ENCODE measurements at regions not wholly inside any gene's neighbourhood (a gene's known extent, or its start where the extent isn't known, plus 50 kb on each side); places are given as distances from the start of the nearest gene placed in this dataset.
"Not testable (repeated sequence)": the region's sequence is repeated elsewhere in the genome, so short reads cannot be mapped to it uniquely, and the experiment has no call there.

- DNase-seq (ENCODE audit: low read depth in 3 of 3, low spot score in 2 of 3): no peak
Observed at GRCh38 chr5:39720136-39720535, 295.4 kb upstream of the DAB2 start.

GRCh38 chr5:39717176-39717897 is 292.6 kb upstream of the DAB2 start:
- no peak for DNase-seq (ENCODE audit: low read depth in 3 of 3, low spot score in 2 of 3)

- DNase-seq (ENCODE audit: low read depth in 3 of 3, low spot score in 2 of 3): no peak
Observed at GRCh38 chr5:39716532-39717028, 291.8 kb upstream of the DAB2 start.

- DNase-seq (ENCODE audit: low read depth in 3 of 3, low spot score in 2 of 3): peak in 2 of 3 donors; percentile 31 to 52
Observed at GRCh38 chr5:39714036-39714698, 289.4 kb upstream of the DAB2 start.

GRCh38 chr5:39713250-39713916 is 288.6 kb upstream of the DAB2 start:
- DNase-seq (ENCODE audit: low read depth in 3 of 3, low spot score in 2 of 3): no peak

GRCh38 chr5:39712316-39713249 is 287.8 kb upstream of the DAB2 start:
- DNase-seq (ENCODE audit: low read depth in 3 of 3, low spot score in 2 of 3): no peak

GRCh38 chr5:39711821-39712220 is 287.0 kb upstream of the DAB2 start:
- no peak for DNase-seq (ENCODE audit: low read depth in 3 of 3, low spot score in 2 of 3)

GRCh38 chr5:39709032-39709431 is 284.3 kb upstream of the DAB2 start:
- DNase-seq (ENCODE audit: low read depth in 3 of 3, low spot score in 2 of 3): no peak

- DNase-seq (ENCODE audit: low read depth in 3 of 3, low spot score in 2 of 3): no peak
Observed at GRCh38 chr5:39702928-39703327, 278.1 kb upstream of the DAB2 start.

GRCh38 chr5:39700523-39700922 is 275.7 kb upstream of the DAB2 start:
- DNase-seq (ENCODE audit: low read depth in 3 of 3, low spot score in 2 of 3): no peak

- DNase-seq (ENCODE audit: low read depth in 3 of 3, low spot score in 2 of 3): no peak
Observed at GRCh38 chr5:39698838-39699560, 274.2 kb upstream of the DAB2 start.

GRCh38 chr5:39697881-39698280 is 273.1 kb upstream of the DAB2 start:
- DNase-seq (ENCODE audit: low read depth in 3 of 3, low spot score in 2 of 3): no peak

GRCh38 chr5:39696672-39697398 is 272.1 kb upstream of the DAB2 start:
- DNase-seq (ENCODE audit: low read depth in 3 of 3, low spot score in 2 of 3): no peak

- no peak for DNase-seq (ENCODE audit: low read depth in 3 of 3, low spot score in 2 of 3)
Observed at GRCh38 chr5:39691993-39692392, 267.2 kb upstream of the DAB2 start.

- no peak for DNase-seq (ENCODE audit: low read depth in 3 of 3, low spot score in 2 of 3)
Observed at GRCh38 chr5:39691136-39691535, 266.4 kb upstream of the DAB2 start.

GRCh38 chr5:39689919-39690318 is 265.1 kb upstream of the DAB2 start:
- DNase-seq (ENCODE audit: low read depth in 3 of 3, low spot score in 2 of 3): no peak

- DNase-seq (ENCODE audit: low read depth in 3 of 3, low spot score in 2 of 3): not testable (repeated sequence)
Observed at GRCh38 chr5:39687924-39688323, 263.1 kb upstream of the DAB2 start.

GRCh38 chr5:39680213-39680612 is 255.4 kb upstream of the DAB2 start:
- no peak for DNase-seq (ENCODE audit: low read depth in 3 of 3, low spot score in 2 of 3)

- DNase-seq (ENCODE audit: low read depth in 3 of 3, low spot score in 2 of 3): no peak
Observed at GRCh38 chr5:39678534-39678933, 253.8 kb upstream of the DAB2 start.

All from right renal cortex interstitium (tissue), 3 donors.